Suppressor macrophage (primary cell): ENCODE measurements at regions not wholly inside any gene's neighbourhood (a gene's known extent, or its start where the extent isn't known, plus 50 kb on each side); places are given as distances from the start of the nearest gene placed in this dataset.

Experiments used
- DNase-seq, 4 experiments: peaks; one replicate each; pipeline ENCODE4 v3.0.0-alpha.2; 2020 to 2022

- no peak for DNase-seq
These were observed 386.3 kb upstream of the TBX3 start for GRCh38 chr12:115070313-115070712.

DNA sequence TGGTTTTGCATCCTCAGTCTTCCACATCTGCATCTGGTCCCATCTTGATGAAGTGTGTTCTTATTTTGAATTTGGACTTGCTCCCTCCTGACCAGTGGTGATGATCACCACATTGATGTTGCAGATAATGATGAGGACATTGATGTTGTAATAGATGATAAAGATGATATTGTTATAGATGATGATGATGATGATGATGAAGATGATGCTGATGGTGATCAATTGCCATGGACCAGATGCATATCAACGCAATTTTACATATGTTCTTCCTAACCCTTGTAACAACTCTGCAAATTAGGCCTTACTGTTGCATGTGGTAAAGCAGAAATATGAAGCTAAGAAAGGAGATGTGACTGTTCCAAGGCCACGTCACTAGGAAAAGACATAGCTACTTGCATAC is 380.3 kb upstream of the TBX3 start:
- no peak for DNase-seq

GRCh38 chr12:115062741-115063140 is 378.8 kb upstream of the TBX3 start:
- DNase-seq = no peak

DNA sequence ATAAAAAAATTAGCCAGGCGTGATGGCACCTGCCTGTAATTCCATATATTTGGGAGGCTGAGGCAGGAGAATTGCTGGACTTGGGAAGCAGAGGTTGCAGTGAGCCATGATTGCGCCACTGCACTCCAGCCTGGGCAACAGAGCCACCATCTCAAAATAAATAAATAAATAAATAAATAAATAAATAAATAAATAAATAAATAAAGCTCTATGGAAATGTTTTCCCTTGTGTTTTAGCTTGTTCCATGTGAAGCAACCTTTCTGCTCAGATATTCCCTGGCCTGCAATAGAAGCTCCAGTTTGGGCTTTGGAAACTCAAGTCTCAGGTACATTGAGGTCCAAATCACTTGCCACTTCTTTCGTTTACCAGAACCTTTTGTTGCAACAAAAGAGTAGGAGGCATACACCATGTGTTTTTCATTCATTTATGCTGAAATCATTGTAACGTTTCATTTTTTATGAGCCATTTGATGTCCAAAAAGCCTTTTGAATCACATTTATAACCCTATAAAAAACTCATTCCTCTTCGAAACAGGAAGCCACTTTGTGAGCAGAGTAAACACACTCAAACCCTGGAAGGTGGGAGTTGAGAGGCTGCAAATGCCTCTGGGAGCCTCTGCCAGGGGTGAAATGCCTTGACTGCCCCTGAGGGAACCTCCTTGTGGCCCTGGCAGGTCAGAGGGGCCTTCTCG is 376.6 kb upstream of the TBX3 start:
- DNase-seq = no peak

DNA sequence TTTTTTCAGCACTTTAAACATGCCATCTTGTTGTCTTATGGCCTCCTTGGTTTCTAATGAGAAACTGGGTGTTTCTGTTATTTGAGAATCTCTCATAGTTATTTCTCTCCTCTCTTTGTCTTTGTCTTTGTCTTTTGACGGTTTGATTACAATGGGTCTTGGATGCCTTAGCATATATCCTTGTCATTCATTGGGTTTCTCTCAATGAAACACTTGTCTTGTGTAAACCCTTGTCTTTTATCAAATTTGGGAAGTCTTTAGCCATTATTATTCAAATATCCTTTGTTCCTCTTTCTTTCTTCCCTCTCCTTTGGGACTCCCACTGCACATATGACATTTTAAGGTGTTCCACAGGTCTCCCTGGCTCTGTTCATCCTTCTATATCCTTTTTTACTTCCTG is 373.5 kb upstream of the TBX3 start:
- DNase-seq = no peak

GRCh38 chr12:115051378-115051777 is 367.4 kb upstream of the TBX3 start:
- DNase-seq = no peak

DNA sequence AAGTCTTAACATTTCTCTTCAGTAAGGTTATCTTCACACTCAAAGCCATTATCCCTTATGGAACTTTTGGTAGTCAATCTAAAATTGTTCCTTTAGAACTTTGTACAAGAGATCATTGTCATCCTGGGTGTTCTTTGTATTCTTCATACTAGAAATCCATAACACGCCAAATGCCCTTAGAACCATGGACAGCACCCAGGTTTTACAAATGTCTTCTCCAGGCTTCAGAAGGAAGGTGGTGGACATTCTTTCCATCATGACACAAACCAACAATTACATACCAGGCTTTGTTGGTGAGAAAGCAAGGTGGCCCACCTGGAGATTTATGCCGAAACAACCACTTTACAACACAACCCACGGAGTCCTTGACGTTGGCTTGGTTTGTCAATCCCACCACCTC is 365.6 kb upstream of the TBX3 start:
- no peak for DNase-seq

DNA sequence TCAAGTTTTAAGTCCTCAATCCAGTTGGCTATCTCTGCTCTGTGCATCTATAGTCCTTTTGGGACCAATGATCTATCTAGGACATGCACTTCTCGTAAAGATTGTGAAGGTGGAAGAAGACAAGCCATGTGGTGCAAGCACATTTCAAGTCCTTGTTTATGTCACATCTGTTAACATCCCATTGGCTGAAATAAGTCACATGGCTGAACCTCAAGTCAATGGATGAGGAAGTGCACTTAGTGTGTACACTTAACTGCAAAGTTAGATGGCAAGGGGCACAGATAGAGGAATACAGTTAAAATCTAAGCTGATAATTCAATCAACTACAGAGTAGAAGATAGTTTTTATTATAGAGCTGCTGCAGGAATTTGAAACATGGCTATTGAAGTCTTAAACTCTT is 362.8 kb upstream of the TBX3 start:
- no peak for DNase-seq

DNA sequence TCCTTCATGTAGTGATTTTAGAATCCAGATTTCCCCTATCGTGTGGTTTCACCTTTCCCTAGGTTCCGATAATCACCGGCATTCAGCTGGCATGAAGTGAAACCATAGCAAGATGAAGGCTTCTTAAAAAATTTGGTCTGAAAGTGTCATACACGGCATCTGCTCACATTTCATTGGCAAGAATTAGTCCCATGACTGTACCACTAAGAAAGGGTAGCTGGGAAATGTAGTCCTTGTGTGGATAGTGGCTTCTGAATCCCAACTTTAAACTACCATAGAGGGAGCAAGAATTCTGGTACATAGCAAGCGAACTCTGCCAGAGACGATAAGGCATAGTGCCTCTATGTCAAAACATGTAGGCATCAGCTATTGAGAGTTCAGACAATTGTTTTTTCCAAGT is 360.1 kb upstream of the TBX3 start:
- no peak for DNase-seq

- no peak for DNase-seq
These were observed 359.1 kb upstream of the TBX3 start for GRCh38 chr12:115043079-115043478.

GRCh38 chr12:115042341-115042740 is 358.4 kb upstream of the TBX3 start:
- DNase-seq = no peak

DNA sequence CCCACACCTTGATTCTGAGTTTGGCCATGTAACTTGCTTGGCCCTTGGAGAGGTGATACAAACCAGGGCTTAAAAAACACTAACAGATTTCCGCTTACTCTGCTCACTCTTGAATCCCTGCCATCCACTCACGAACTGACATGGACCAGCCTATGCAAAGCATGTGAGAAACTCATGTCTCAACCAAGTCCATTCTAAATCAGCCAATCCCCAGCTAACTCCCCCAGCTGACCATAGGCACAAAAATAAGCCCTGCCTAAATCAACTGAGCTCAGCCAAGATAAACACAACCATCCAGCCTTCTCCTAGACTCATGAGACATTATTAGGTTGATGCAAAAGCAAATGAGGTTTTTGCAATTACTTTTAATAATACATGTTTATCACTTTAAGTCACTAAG is 353.9 kb upstream of the TBX3 start:
- no peak for DNase-seq

DNA sequence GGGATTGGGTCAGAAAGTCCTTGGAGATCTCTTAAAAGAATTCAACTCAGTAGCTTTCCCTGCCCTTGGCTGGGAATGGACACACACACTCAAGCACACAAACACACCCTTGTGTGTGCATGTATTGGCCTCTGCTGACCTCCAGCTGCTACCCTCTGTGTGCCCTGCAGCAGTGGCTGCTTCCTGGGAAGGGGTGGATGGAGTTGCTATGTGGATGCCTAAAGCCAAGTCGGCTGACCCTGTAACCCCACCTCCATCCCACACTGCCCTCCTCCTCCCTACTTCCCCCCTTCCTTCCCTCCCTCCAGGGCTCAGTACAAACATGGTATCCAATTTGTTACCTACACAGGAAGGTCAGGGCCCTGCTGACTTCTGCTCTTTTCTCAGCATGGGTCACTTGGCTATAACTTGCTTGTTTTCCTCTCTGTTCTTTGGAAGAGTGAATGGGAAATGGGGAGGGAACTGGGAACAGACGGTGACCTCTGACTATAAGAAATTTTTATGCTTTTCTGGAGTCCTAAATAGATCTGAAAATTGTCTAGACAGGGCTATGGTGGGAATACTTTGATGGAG is 351.6 kb upstream of the TBX3 start:
- no peak for DNase-seq

- DNase-seq = no peak
These were observed 348.5 kb upstream of the TBX3 start for GRCh38 chr12:115032521-115032920.

DNA sequence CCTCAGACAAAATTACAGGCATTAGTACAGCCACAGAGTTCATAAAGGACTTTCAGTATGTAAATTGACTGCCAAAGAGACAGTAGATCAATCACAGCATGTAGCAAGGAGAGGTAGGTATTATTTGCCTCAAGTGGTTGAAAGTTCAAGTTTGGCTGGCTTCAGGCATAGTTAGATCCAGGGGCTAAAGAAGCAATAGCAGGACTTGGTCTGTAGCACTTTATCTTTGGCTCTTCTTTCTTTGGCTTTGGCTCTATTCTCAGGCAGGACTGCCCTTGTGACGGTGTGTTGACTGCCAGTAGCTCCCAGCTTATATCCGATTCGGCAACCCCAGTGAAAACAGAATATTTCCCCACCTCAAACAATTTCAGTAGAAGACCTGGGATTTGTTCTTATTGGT is 346.0 kb upstream of the TBX3 start:
- no peak for DNase-seq

DNA sequence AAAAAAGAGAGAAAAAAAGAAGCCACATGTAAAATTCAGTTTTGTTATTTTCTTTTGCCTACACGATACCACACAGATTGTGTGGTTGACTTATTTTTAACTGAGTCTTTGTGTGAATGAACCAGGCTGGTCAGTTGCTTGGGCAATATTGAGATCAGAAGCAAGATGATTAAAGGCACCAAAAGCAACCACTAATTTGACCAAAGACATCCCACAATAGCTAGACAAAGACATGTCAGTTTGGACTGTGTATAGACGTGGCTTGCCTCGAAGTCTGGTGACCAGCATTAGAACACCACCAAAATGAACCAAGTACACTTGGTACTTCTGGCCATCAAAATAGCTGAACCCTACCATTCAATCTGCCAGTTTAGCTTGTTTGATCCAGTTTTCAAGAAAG is 340.6 kb upstream of the TBX3 start:
- DNase-seq = no peak

DNA sequence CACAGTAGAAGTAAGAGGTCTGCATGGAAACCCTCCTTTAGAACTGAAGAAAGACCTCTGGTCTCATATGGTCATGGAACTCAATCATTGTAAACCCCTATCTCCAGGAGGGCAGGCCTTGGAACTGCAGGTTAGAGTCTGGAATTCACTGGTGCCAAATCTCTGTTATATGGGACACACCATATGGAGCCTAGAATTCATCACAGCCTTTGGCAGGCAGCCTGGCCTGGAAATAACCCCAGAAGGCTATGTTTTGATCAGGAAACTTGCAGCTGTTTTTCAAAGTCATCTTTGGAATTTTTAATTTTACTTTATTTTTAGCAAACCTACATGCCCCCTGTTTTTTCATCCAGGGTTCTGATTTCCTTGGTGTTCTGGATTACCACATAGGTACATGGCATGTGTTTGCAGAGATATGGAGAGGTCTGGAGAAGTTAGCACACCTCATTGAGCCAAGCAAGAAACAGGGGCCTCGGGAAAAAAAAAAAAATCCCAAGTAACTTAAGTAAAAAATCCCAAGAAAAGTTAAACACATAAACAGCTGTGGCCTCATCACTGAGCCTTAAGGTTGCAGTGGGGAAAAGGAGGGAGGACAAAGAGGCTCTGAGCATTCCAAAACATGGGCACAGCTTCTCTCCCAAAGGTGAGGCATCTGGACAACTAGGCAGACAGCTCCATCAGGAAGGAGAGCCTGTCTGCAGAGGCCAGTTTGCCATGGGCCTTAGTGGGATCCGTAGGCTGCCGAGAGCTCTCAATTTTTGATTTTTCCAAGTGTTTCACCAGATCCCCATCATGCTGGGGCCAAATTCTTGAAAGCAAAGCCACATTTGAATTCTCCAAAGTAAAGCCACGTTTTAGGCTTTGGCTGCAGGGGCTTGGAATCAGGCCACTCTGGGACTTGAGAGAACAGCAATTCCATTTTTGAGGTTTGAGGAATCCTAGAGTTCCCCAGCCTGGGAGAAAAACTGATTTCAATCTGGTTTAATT is 339.6 kb upstream of the TBX3 start:
- DNase-seq = no peak

GRCh38 chr12:115020091-115020490 is 336.1 kb upstream of the TBX3 start:
- DNase-seq = no peak

GRCh38 chr12:115017346-115017745 is 333.4 kb upstream of the TBX3 start:
- DNase-seq = no peak

- DNase-seq = no peak
These were observed 329.4 kb upstream of the TBX3 start for GRCh38 chr12:115013236-115013981.

DNA sequence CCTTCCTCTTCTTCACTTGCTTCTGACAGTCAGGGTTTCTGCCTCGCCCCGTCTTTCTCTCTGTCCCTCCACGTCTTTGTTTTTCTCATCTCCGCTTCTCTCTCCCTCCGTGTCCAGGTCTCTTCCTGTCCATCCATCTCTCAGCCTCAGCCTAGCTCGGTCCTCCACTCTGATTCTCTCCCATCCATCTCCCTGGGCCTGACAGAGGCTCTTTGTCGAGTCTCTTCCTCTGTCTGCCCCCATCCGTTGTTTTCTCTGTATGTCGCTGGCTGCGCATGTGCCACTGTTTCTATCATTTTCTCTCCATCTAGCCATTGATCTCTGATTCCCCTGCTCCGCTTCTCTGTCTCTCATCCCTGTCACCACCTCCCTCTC is 328.9 kb upstream of the TBX3 start:
- DNase-seq = no peak

DNA sequence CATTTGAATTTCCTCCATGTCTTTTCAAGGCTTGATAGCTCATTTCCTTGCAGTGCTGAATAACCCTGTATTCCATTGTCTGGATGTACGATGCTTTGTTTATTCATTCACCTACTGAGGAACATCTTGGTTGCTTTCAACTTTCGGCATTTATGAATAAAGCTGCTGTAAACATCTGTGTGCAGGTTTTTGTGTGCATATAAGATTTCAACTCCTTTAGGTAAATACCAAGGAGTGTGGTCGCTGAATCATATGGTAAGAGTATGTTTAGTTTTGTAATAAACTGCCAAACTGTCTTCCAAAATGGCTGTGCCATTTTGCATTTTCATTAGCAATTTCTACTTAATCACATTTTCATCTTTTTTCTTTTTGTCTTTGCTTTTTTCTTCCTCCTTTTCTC is 327.7 kb upstream of the TBX3 start:
- no peak for DNase-seq
